ENCODE measurements at regions not wholly inside any gene's neighbourhood (a gene's known extent, or its start where the extent isn't known, plus 50 kb on each side); places are given as distances from the start of the nearest gene placed in this dataset.

DNA sequence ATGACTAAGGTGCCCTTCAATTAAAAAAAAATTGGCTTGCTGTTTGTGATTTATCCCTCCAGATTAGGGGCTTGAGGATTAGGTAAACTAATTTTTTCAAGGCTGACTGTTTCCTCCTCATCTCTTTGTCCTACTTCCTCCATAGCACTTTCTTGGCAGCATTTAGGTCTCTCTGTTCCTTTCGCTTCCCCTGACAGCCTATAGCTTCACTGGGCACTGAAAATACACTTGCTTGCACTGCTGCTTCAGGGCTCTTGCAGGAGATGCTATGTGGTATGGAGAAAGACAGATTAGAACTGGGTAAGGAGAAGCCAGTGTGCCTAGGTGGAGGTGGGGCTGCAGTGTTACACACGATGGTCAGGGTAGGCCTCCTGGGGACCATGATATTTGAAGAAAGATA, 112.3 kb upstream of the SFRP2 start:
- H3K27ac ChIP-seq: no peak overlapping the region
- H3K4me3 ChIP-seq: no peak overlapping the region
- no peak for TF ChIP-seq POLR2AphosphoS5 (IDR thresholded peaks at IDR 0.05)
- TF ChIP-seq, protein P1, sequence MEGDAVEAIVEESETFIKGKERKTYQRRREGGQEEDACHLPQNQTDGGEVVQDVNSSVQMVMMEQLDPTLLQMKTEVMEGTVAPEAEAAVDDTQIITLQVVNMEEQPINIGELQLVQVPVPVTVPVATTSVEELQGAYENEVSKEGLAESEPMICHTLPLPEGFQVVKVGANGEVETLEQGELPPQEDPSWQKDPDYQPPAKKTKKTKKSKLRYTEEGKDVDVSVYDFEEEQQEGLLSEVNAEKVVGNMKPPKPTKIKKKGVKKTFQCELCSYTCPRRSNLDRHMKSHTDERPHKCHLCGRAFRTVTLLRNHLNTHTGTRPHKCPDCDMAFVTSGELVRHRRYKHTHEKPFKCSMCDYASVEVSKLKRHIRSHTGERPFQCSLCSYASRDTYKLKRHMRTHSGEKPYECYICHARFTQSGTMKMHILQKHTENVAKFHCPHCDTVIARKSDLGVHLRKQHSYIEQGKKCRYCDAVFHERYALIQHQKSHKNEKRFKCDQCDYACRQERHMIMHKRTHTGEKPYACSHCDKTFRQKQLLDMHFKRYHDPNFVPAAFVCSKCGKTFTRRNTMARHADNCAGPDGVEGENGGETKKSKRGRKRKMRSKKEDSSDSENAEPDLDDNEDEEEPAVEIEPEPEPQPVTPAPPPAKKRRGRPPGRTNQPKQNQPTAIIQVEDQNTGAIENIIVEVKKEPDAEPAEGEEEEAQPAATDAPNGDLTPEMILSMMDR (IDR thresholded peaks at IDR 0.05): no peak
- no peak for TF ChIP-seq POLR2A (IDR thresholded peaks at IDR 0.05)
- TF ChIP-seq EP300 (IDR thresholded peaks at IDR 0.05): no peak
- H3K27me3 ChIP-seq: no peaks in the 10 kb centered on the region
- intact Hi-C loops (cut with DNase I; ENCODE audit: low total_unique reads): no loop called here
- H3K4me1 ChIP-seq: no peaks in the 10 kb centered on the region
- 50 to 79% (median 70%) methylated on average over 2 of the region's 2 CpGs for WGBS, 5 donors
- H3K9me3 ChIP-seq: no peaks in the 10 kb centered on the region
- DNase-seq: no peak
- H3K36me3 ChIP-seq: no peaks in the 10 kb centered on the region

DNA sequence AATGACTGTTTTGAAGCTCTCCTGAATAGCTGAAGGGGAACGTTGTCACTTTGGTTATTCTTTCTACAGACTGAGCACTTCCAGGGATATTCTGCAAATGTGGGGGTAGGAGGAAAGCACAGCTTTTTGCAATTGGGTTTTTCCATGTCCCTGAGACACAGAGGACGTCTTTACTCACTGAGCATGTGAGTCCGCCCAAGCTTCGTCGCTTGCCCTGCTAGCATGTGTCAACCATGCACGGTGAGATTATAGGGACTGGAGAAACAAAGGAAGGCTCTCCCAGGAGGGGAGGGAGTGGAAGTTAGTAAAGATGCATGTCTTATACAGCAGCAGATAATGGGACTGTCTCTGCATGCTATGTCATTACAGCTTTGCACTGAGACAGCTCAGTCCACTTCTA, 111.5 kb upstream of the SFRP2 start:
- no peaks in the 10 kb centered on the region for H3K27me3 ChIP-seq
- H3K4me1 ChIP-seq: no peaks in the 10 kb centered on the region
- H3K9me3 ChIP-seq: no peaks in the 10 kb centered on the region
- no peak for DNase-seq
- H3K4me3 ChIP-seq: no peak overlapping the region
- H3K27ac ChIP-seq: no peak overlapping the region
- intact Hi-C loops (cut with DNase I; ENCODE audit: low total_unique reads): no loop called here
- H3K36me3 ChIP-seq: no peaks in the 10 kb centered on the region
- TF ChIP-seq, protein P1 (IDR thresholded peaks at IDR 0.05): no peak
- TF ChIP-seq POLR2AphosphoS5 (IDR thresholded peaks at IDR 0.05): no peak
- no peak for TF ChIP-seq POLR2A (IDR thresholded peaks at IDR 0.05)
- no peak for TF ChIP-seq EP300 (IDR thresholded peaks at IDR 0.05)
- 61 to 71% (median 68%) methylated on average over 6 of the region's 6 CpGs for WGBS, 5 donors

DNA sequence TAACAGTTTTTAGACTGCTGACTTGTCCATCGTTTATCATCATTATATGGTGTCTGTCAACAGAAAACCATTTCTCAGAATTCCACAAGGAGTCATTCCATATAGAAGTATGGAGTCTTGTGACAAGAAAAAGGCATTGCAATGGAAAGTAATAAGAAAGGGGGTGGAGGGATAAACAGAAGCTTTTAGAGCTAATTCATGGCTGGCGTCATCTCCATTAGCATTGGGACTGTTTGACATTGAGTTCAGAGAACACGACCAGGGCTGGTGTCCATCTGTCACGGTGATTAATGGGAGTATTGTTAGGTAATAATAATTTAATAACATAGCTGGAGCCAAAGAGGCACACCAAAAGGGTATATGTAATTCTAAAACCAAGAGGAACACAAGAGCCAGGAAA, 101.9 kb upstream of the SFRP2 start:
- H3K27me3 ChIP-seq: no peaks in the 10 kb centered on the region
- H3K27ac ChIP-seq: no peak overlapping the region
- 61 to 84% (median 72%) methylated on average over 4 of the region's 4 CpGs for WGBS, 5 donors
- H3K36me3 ChIP-seq: no peaks in the 10 kb centered on the region
- no peaks in the 10 kb centered on the region for H3K9me3 ChIP-seq
- no peak for DNase-seq
- H3K4me1 ChIP-seq: no peaks in the 10 kb centered on the region
- H3K4me3 ChIP-seq: no peak overlapping the region
- no peak for TF ChIP-seq EP300 (IDR thresholded peaks at IDR 0.05)
- TF ChIP-seq POLR2AphosphoS5 (IDR thresholded peaks at IDR 0.05): no peak
- no peak for TF ChIP-seq POLR2A (IDR thresholded peaks at IDR 0.05)
- TF ChIP-seq, protein P1 (IDR thresholded peaks at IDR 0.05): no peak
- intact Hi-C loops (cut with DNase I; ENCODE audit: low total_unique reads): no loop called here

DNA sequence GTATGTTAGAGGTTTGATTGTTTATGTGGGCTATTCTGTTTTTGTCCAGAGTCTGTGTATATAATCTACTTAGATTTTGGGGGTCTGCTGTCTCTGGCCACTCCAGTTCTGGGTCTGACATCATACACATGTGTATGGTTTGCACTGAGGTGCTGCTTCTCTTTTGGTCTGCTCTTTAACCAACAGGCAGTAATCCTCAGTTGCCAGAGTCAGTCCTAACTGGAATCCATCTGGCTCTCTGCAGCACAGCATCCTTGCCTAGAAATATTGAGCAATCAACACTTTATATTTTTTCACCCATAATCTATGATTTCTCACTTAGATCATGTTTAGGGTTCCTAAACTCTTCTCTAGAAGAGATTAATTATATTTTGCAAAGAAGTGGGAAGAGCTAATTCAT, 98.3 kb upstream of the SFRP2 start:
- intact Hi-C loops (cut with DNase I; ENCODE audit: low total_unique reads): no loop called here

More for the DNA sequence above, 98.3 kb upstream of the SFRP2 start:
- Histone ChIP-seq H3K4me1 (no peaks in the 10 kb centered on the region), H3K36me3 (no peaks in the 10 kb centered on the region), H3K27ac (no peak overlapping the region), H3K9me3 (peaks cover 0 to 1% (median 0%) of the 10 kb centered on the region in 4 donors), H3K27me3 (no peaks in the 10 kb centered on the region), H3K4me3 (no peak overlapping the region)
- no peak for DNase-seq
- TF ChIP-seq POLR2A (IDR thresholded peaks at IDR 0.05) (no peak), EP300 (IDR thresholded peaks at IDR 0.05) (no peak), POLR2AphosphoS5 (IDR thresholded peaks at IDR 0.05) (no peak)
- TF ChIP-seq, protein P1 (IDR thresholded peaks at IDR 0.05): no peak
